HG03469 (cell line): ENCODE measurements at regions not wholly inside any gene's neighbourhood (a gene's known extent, or its start where the extent isn't known, plus 50 kb on each side); places are given as distances from the start of the nearest gene placed in this dataset.
A peak's percentile ranks its signal among the peaks of the same experiment; 100 is the strongest.

Experiments
- ATAC-seq: cut with Tn5 transposase; IDR thresholded peaks from one replicate; pipeline ENCODE4 v1.9.1; 2021; ENCODE audit warnings: mild to moderate bottlenecking, moderate library complexity, moderate number of reproducible peaks; ENCODE audit not compliant: unreplicated experiment

DNA sequence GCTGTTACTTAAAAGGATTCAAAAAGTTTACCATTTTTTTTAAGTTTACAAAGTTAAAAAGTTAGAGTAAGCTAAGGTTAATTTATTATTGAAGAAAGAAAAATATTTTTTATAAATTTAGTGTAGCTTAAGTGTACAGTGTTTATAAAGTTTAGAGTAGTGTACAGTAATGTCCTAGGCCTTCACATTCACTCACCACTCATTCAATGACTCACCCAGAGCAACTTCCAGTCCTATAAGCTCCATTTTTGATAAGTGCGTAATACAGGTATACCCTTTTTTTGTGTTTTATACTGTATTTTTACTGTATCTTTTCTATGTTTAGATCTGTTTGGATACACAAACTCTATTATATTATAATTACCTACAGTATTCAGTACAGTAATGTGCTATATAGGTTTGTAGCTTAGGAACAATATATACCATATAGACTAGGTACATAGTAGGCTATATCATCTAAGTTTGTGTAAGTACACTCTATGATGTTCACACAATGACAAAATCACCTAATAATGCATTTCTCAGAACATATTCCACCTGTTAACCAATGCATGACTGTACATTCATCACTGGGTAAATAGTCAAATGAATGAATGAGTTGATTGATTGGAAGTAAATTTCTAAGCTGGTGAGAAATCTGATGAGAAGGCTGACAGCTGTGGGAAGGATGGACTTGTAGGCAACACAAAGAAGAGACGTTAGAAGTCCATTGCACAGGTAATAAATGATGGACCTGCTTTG, 95.2 kb upstream of the CDIN1 start:
- ATAC-seq, result no peak

- no peak for ATAC-seq
Observed at GRCh38 chr15:36491912-36492311, 87.5 kb upstream of the CDIN1 start.

DNA sequence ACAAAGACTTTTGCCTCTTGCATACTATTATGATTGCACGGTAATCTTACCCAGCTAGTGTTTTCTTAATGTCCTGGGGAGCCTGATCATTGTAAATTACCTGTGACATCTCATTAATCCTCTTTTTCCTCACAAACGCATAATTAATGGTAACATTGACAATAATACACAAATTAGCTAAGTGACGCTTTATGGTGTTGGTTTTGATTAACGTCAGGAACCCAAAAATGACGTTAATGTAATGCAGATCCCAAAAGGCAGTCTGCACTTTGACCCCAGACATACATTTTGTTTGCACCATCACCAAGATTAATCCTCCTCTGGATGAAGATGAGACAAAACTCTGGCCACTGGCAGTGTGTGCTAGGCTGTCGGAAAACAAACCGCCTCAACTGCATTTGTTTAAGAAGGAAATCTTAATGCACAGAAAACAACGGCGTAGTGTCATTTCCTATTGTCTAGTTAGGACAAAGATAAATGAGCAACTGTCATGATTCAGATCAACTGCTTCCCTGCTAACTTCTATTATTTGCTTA, 83.9 kb upstream of the CDIN1 start:
- no peak for ATAC-seq

- ATAC-seq, result no peak
Observed at GRCh38 chr15:36497901-36498300, 81.5 kb upstream of the CDIN1 start.

- ATAC-seq, result no peak
Observed at GRCh38 chr15:36498401-36498800, 81.0 kb upstream of the CDIN1 start.

DNA sequence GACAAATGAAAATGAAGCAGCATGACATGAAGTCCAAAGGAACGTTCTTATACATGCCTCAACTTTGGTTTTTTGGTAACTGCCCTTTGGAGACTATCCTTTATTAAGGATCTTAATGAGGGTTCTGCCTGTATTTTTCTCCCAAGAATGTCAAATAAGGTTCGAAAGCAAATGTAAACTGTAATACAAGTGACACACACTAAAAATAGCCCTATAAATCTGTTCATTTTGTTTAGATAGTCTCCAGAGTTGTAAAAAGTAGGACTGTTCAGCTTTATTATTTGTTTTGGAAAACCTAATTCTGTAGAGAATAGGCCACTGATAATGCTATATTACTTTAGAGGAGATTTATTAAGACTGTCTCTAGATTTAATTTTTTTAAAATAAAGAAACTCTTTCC, 80.5 kb upstream of the CDIN1 start:
- no peak for ATAC-seq

- ATAC-seq, result no peak
Observed at GRCh38 chr15:36499412-36500389, 79.7 kb upstream of the CDIN1 start.

DNA sequence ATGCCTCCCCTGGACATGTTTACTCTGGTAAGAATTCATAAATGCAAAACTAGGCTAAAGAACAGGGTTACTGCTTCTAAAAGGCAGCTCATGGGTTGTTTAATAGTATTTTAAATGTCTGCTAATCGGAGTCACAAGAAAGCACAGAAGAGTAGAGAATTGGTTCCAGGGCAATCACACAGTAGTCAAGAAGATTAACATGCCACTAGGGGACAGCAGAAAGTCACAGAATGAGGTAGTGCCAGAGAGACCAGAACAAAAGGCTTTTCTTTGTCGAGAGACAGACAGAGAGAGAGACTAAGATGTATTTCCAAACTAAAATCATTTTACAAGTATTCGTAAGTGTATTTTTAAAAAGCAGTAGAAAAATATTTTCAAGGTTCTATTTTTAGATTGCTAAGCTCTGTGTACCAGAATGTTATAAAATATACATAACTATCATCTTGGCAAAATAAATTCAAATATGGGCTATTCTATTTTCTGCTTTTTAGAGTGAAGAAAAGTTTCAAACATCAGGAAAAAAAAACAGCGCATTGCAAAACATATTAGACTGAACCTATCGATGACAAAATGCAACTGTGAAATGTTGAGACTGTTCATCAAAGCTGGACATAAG, 78.3 kb upstream of the CDIN1 start:
- ATAC-seq, result peak; percentile 81

DNA sequence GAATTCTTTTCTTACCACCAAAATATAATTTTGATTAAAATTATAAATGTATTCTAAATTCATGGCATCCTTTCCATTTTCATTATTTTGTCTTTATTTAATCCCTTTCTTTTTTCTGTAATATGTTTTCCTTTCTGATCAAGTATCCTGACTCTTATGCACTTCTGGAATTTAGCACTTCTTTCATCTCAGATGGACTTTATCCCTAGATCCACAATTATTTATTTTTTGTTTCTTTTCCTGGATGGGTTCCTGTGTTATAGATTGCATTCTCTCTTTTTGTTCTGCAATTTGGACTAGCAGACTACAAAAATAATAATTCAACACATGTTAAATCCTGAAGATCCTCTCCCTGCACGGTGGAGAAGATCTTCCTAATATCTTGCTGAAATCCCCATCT, 76.9 kb upstream of the CDIN1 start:
- no peak for ATAC-seq

- ATAC-seq, result no peak
Observed at GRCh38 chr15:36506733-36507356, 72.6 kb upstream of the CDIN1 start.

DNA sequence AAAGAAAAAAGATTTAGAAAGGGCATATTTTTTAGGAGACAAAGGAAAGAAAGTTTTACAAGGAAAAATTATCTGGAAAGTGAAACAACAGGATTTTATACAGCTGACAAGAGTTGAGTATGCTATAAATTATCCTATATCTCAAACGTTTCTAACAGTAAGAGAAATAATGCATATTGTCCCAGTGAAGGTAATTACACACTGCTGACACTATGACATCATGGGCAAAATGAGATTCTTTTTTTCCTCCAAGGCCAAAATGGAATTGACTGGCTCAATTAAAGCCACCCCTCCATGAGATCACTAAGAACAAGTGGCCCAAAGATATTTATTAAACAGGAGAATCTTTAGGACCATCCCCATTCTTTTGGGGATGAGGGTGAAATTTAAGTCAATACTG, 72.0 kb upstream of the CDIN1 start:
- ATAC-seq, result no peak

DNA sequence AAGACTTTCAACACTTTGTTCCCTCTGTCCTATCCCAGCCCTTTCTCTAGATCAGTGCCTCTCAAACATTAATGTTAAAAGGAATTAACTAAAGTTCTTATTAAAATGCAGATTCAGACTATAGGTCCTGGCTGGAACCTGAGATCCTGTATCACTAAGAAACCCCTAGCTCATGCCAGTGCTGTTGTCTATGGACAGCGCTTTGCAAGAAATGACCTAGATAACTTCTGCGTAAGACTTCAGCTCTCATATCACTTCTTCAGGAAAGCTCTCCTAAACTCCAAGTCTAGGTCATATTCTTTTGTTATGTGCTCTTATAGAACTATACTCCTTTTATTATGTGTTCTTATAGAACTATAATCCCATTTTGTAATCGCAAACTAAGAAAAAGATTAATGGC, 67.8 kb upstream of the CDIN1 start:
- no peak for ATAC-seq

- ATAC-seq, result no peak
Observed at GRCh38 chr15:36517758-36518157, 61.7 kb upstream of the CDIN1 start.

GRCh38 chr15:36519067-36519466, 60.4 kb upstream of the CDIN1 start:
- no peak for ATAC-seq

DNA sequence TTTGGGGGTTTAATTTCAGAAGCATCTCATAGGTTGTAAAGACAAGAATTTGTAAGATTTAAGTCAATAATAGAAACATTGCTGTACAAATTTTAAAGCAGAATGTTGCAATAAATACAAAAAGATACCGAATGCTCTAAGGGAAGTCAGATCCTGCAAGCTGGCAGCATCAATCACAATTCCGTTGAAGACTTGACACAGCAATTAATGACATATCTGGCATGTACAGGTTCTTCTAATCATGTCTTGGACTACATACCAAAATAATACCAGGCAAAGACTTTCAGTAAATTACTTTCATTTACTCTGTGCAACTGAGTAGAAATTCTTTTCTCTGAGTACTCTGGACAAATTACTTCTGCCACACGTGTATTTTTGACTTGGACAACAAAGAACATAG, 54.0 kb upstream of the CDIN1 start:
- ATAC-seq, result no peak

DNA sequence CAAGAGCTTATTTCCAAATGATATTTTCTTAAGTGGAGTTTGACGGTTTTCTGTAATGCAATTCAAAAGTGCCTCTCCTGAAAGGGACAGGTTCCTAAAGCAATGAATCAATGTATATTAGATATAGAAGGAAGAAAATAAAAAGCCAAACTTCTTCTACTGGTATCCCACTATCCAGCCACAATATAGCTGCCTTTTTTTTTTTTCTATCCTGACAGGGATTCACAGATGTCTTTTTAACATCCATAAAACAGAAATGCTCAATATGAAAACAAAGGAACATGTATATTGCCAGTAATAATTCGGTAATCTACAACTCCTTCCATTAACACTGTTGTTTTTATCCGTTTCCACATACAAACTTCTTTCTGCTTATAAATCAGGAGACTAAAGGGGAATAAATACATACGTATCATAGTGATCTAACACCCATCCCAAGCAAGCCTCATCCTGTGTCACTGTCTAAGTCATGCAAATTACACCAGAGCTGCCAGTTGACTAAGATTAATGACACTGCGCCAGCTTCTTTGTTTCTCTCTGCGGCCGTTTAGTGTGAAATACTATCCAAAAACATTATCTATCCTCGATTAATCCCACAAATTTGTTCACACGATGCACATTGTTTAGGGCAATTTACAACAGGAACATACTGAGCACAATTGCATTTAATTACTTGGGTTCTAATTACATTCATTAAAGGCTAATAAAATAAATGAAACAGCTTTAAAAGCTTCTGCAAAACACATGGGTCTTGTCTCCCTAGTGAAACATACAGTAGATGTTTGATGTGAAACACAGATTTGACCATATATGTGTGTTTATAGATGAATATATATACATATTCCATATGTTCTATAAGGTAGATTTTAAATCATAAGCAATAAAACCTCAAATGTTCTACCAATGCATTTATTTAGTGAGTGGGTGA, 51.9 kb upstream of the CDIN1 start:
- no peak for ATAC-seq

GRCh38 chr15:36529296-36530011, 50.0 kb upstream of the CDIN1 start:
- peak; percentile 55 for ATAC-seq
